Endothelial cell of umbilical vein (primary cell): ENCODE measurements at regions not wholly inside any gene's neighbourhood (a gene's known extent, or its start where the extent isn't known, plus 50 kb on each side); places are given as distances from the start of the nearest gene placed in this dataset.

Experiments
- BruUV-seq: library from RNA; stranded (reverse); fragments of 400-500 nt; replicated peaks from 2 replicates; lab custom pipeline; 2021; lab: Mats Ljungman, UMichigan
- CTCF ChIA-PET: fragments of 300-600, 350-600 bp; sonication (Branson Sonifier 250); formaldehyde crosslinking; loops from one replicate; lab custom pipeline; 2021; ENCODE audit warnings: antibody characterized with exemption, inconsistent platforms; lab: Charles Lee
- POLR2A ChIA-PET: fragments of 300-600, 350-600 bp; sonication (Branson Sonifier 250); formaldehyde crosslinking; loops from one replicate; lab custom pipeline; 2021; ENCODE audit warnings: antibody characterized with exemption, inconsistent platforms; lab: Charles Lee
- DNase-seq: peaks from one replicate; pipeline ENCODE4 v3.0.0-alpha.2; 2011; ENCODE audit warnings: low read depth, low spot score
- FAIRE-seq: peaks from 2 replicates; lab custom pipeline; 2011; peaks lifted over from hg19 to GRCh38; lab: Jason Lieb, UNC
- H2AFZ ChIP-seq: 2 replicates; pipeline ENCODE4 v1.6.0; 2012; ENCODE audit warnings: low read depth, low read length, control low read depth, inconsistent platforms
- H3K27ac ChIP-seq: 2 replicates; pipeline ENCODE4 v1.5.1; 2011; ENCODE audit warnings: low read depth, mild to moderate bottlenecking, control low read depth, low read length, moderate library complexity; ENCODE audit not compliant: insufficient read depth
- H3K27me3 ChIP-seq, 2 experiments: 2 replicates each; pipeline versions ENCODE4 v1.6.0 to v1.6.1; 2011; ENCODE audit warnings: low read length in 2 of 2, mixed read lengths in 1 of 2; ENCODE audit not compliant: control insufficient read depth in 2 of 2, insufficient read depth in 2 of 2
- H3K36me3 ChIP-seq, 2 experiments: 2 replicates in 1 of 2; 3 replicates in 1 of 2; pipeline ENCODE4 v1.5.1; 2011; ENCODE audit warnings: low read length in 2 of 2, mild to moderate bottlenecking in 1 of 2, moderate library complexity in 1 of 2; ENCODE audit not compliant: control insufficient read depth in 2 of 2, insufficient read depth in 2 of 2; ENCODE audit errors: extremely low read depth in 1 of 2
- H3K4me1 ChIP-seq: 3 replicates; pipeline ENCODE4 v1.5.1; 2011; ENCODE audit warnings: mild to moderate bottlenecking, low read length; ENCODE audit not compliant: control insufficient read depth, insufficient read depth; ENCODE audit errors: extremely low read depth
- H3K4me2 ChIP-seq: 2 replicates; pipeline ENCODE4 v1.6.1; 2011; ENCODE audit warnings: low read length, control low read depth, mixed read lengths; ENCODE audit not compliant: insufficient read depth
- H3K4me3 ChIP-seq, 3 experiments: fragments of 200-600 bp in 1 of 3; sonication (generic), shearing (Covaris generic) in 1 of 3; replicated peaks in 1 of 3; 2 replicates each; pipeline ENCODE4 v1.5.1; 2011 to 2016; ENCODE audit warnings: control low read depth in 3 of 3, low read length in 3 of 3, mild to moderate bottlenecking in 2 of 3, inconsistent platforms in 1 of 3, low read depth in 1 of 3, moderate library complexity in 1 of 3; ENCODE audit not compliant: insufficient read depth in 1 of 3
- H3K79me2 ChIP-seq: 2 replicates; pipeline ENCODE4 v1.6.0; 2012; ENCODE audit warnings: low read length, inconsistent platforms; ENCODE audit not compliant: control insufficient read depth, insufficient read depth
- H3K9ac ChIP-seq: replicated peaks from 2 replicates; pipeline ENCODE3; 2011; ENCODE audit warnings: low read length, control low read depth; ENCODE audit not compliant: insufficient read depth; ENCODE audit errors: extremely low read depth
- H3K9me1 ChIP-seq: replicated peaks from 3 replicates; pipeline ENCODE4 v1.6.0; 2011; ENCODE audit warnings: mild to moderate bottlenecking, low read length; ENCODE audit not compliant: control insufficient read depth, insufficient read depth; ENCODE audit errors: extremely low read depth
- H3K9me3 ChIP-seq: replicated peaks from 2 replicates; pipeline ENCODE4 v1.5.1; 2012; ENCODE audit warnings: low read length, inconsistent platforms; ENCODE audit not compliant: control insufficient read depth, insufficient read depth
- H4K20me1 ChIP-seq: replicated peaks from 2 replicates; pipeline ENCODE3; 2011; ENCODE audit warnings: mild to moderate bottlenecking, low read length; ENCODE audit not compliant: control insufficient read depth, insufficient read depth; ENCODE audit errors: extremely low read depth
- EZH2 ChIP-seq: IDR thresholded peaks from 2 replicates; pipeline ENCODE4 v1.6.1; 2012; ENCODE audit warnings: borderline replicate concordance, low read depth, mild to moderate bottlenecking, moderate library complexity, low read length, inconsistent platforms; ENCODE audit not compliant: severe bottlenecking
- FOS ChIP-seq: IDR thresholded peaks from 2 replicates; pipeline ENCODE4 v1.6.1; 2011; ENCODE audit warnings: mild to moderate bottlenecking, low read length, moderate library complexity, borderline replicate concordance; ENCODE audit not compliant: insufficient read depth
- GATA2 ChIP-seq: IDR thresholded peaks from 2 replicates; pipeline ENCODE4 v1.7.0; 2011; ENCODE audit warnings: low read depth, mild to moderate bottlenecking, moderate library complexity, mixed read lengths, low read length; ENCODE audit not compliant: insufficient read length, insufficient read depth
- JUN ChIP-seq: IDR thresholded peaks from 2 replicates; pipeline ENCODE4 v1.6.1; 2011; ENCODE audit warnings: borderline replicate concordance, low read depth; ENCODE audit not compliant: insufficient read length, insufficient read depth
- MYC ChIP-seq: IDR thresholded peaks from one replicate; pipeline ENCODE4 v1.6.1; 2011; ENCODE audit warnings: mild to moderate bottlenecking, low read depth, low read length
- POLR2A ChIP-seq: IDR thresholded peaks from 2 replicates; pipeline ENCODE4 v1.6.1; 2012; ENCODE audit warnings: low read depth, mild to moderate bottlenecking, control low read depth, low read length
- POLR2AphosphoS5 ChIP-seq: IDR thresholded peaks from 2 replicates; pipeline ENCODE4 v1.6.1; 2012; ENCODE audit warnings: low read depth, mild to moderate bottlenecking, control low read depth, low read length, moderate library complexity; ENCODE audit not compliant: insufficient read depth
- dilution Hi-C: fragments of 300-500 bp; cut with MboI; formaldehyde crosslinking; loops from one replicate; pipeline ENCODE4 v1.15.0; 2019; ENCODE audit warnings: low sequenced_read_pairs; ENCODE audit not compliant: extremely low pct_ligation_motif_present
- intact Hi-C: fragments of 100-400 bp; cut with micrococcal nuclease; formaldehyde crosslinking; loops from one replicate; pipeline ENCODE4 v1.10.0; 2022
- TF ChIP-seq, protein P1 (sequence below): IDR thresholded peaks from 2 replicates; pipeline ENCODE4 v1.6.1; 2011; ENCODE audit not compliant: insufficient read depth, insufficient read length
- TF ChIP-seq, protein P2 (sequence below), 2 donors: IDR thresholded peaks; 1 replicate in 1 of 2; 2 replicates in 1 of 2; pipeline ENCODE4 v1.5.1; 2011; ENCODE audit warnings: low read length in 2 of 2, mild to moderate bottlenecking in 2 of 2, moderate library complexity in 2 of 2, control low read depth in 1 of 2, inconsistent platforms in 1 of 2, low read depth in 1 of 2; ENCODE audit not compliant: insufficient read depth in 1 of 2; ENCODE audit errors: extremely low read depth in 1 of 2

DNA sequence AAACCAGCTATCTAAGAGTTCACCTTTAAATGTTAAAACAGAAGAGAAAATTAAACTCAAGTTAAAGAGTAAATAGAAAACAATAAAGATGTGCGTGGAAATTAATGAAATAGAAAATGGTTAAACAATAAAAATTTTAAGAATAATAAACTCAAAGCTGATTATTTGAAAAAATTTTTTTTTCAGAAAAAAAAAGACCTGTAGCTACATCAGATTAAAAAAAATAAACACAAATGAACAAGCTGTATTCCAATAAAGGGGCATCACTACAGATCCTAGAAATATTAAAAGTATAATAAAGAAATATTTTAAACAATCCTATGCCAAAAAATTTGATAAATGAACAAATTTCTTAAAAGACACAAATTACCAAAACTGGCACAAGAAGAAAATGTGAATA is 64.1 kb downstream of the DRD1 start:
- Histone ChIP-seq H3K9me3 (peaks cover 3% of the 10 kb centered on the region), H3K36me3 (no peaks in the 10 kb centered on the region), H2AFZ (no peak overlapping the region), H3K79me2 (no peaks in the 10 kb centered on the region), H3K4me1 (no peaks in the 10 kb centered on the region), H3K9ac (no peak overlapping the region), H3K27me3 (no peaks in the 10 kb centered on the region), H3K27ac (no peak overlapping the region), H3K4me3 (no peak overlapping the region), H3K4me2 (no peak overlapping the region), H4K20me1 (no peaks in the 10 kb centered on the region), H3K9me1 (no peaks in the 10 kb centered on the region)
- ChIA-PET POLR2A (no interaction called here), CTCF (no interaction called here)
- FAIRE-seq (no peak), DNase-seq (no peak)
- dilution Hi-C loops (no loop called here), intact Hi-C loops (no loop called here)
- TF ChIP-seq EZH2 (no peak), POLR2AphosphoS5 (no peak), POLR2A (no peak), GATA2 (no peak), JUN (no peak), FOS (no peak), MYC (no peak)
- TF ChIP-seq, protein P1, sequence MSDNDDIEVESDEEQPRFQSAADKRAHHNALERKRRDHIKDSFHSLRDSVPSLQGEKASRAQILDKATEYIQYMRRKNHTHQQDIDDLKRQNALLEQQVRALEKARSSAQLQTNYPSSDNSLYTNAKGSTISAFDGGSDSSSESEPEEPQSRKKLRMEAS: no peak
- TF ChIP-seq, protein P2, sequence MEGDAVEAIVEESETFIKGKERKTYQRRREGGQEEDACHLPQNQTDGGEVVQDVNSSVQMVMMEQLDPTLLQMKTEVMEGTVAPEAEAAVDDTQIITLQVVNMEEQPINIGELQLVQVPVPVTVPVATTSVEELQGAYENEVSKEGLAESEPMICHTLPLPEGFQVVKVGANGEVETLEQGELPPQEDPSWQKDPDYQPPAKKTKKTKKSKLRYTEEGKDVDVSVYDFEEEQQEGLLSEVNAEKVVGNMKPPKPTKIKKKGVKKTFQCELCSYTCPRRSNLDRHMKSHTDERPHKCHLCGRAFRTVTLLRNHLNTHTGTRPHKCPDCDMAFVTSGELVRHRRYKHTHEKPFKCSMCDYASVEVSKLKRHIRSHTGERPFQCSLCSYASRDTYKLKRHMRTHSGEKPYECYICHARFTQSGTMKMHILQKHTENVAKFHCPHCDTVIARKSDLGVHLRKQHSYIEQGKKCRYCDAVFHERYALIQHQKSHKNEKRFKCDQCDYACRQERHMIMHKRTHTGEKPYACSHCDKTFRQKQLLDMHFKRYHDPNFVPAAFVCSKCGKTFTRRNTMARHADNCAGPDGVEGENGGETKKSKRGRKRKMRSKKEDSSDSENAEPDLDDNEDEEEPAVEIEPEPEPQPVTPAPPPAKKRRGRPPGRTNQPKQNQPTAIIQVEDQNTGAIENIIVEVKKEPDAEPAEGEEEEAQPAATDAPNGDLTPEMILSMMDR (IDR thresholded peaks at IDR 0.05; ENCODE audit: extremely low read depth in 1 of 2, insufficient read depth in 1 of 2, low read depth in 1 of 2, low read length in 2 of 2): no peak
- BruUV-seq: no TSS peak
